Fibroblast of gingiva (primary cell): ENCODE measurements at regions not wholly inside any gene's neighbourhood (a gene's known extent, or its start where the extent isn't known, plus 50 kb on each side); places are given as distances from the start of the nearest gene placed in this dataset.

Experiments used
- DNase-seq: peaks from one replicate; pipeline ENCODE4 v3.0.0-alpha.2; 2011; ENCODE audit warnings: low read depth

DNA sequence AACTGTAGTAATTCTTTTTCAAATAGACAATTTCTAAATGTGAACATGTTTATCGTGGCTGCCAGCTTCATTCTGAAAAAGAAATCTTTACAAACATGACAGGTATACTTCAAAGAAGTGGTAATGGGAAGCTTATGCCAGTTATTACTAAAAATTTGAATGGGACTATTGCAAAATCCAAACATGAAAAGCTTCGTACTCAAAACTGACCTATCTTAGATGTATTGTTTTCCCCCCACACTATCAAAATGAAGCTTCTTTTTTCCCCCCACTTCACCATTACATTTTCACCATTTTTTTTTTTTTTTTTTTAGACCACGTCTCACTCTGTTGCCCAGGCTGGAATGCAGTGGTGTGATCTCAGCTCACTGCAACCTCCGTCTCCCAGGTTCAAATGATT lies 50.4 kb upstream of the SERTAD2 start:
- no peak for DNase-seq

DNA sequence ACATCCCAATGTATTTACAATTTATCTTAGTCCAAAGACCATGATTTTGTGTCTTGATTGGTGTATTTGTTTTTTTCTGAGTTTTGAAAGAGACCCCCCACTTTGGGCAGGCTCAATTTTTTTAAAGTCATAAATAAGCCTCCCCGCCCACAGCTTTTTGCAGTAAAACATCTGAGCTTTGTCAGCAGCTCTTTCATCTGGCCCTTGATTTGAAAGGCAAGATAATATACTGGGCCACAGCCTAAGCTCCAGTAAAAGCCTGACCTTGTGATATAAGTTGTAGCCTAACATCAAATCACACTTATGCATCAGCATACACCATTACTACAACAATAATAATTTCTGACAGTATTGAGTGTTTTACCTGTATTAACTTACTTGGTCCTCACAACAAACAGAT lies 51.3 kb upstream of the SERTAD2 start:
- DNase-seq: no peak

GRCh38 chr2:64707276-64707675 lies 53.6 kb upstream of the SERTAD2 start:
- no peak for DNase-seq

GRCh38 chr2:64708829-64709228 lies 55.1 kb upstream of the SERTAD2 start:
- no peak for DNase-seq

DNA sequence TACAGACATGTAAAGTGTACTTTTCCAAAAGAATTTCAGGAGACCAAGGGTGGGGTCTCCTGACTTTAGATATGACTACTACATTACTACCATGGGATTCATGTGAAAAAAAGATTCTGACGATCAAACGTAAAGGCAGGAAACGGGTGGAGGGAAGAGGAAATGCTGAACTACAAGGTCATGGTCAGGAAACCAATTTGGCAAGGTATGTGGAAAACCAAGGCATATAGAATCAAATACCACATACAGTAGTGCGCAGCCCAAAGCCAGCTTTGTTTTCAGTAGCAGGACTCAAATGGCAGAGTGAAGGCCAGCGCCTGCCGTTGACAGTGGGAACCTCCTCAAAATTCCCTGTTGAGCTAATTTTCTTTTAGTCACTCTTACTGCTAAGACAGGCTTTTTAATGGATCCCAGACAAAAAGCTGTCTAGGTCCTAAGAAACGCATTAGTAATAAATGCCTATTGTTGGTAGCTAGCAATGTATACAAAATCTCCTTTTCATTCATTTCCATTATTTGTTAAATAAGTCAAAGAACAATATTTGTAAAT lies 57.6 kb upstream of the SERTAD2 start:
- DNase-seq: no peak

DNA sequence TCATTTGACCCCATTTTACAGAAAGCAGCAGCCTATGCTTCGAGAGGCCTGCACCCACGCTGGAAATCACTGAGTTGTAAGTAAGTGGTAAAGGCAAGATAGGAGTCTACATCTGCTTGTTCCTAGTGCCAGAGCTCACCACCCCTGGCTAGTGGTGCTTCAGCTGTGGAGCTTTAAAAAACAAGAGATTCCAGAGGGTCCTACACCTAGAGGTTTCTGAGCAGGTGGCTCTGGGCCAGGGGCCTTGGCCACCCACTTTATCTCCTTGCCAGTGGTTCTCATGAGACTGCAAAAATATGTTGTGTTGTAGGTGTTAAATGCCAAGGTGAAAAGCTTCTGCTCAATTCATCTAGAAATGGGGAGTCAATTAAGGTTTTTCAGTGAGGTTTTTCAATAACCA lies 60.0 kb upstream of the SERTAD2 start:
- no peak for DNase-seq

DNA sequence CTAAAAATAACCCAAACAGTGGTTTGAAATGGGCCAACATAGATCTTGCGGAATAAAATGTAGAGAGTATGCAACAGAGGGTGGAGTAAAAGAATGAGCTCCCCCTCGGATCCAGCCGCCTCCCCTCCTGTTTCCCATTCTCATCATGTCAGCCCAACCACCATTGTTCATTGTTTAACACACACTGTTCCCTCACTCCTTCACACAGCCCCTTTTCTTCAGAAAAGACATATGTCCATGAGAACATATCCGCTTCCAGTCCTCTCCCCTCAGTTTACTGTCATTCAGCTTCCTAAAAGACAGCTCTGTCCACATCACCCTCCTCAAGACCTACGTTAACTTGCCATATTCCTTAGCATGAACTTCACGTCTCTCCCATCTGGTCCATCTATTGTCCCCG lies 62.9 kb upstream of the SERTAD2 start:
- no peak for DNase-seq

DNA sequence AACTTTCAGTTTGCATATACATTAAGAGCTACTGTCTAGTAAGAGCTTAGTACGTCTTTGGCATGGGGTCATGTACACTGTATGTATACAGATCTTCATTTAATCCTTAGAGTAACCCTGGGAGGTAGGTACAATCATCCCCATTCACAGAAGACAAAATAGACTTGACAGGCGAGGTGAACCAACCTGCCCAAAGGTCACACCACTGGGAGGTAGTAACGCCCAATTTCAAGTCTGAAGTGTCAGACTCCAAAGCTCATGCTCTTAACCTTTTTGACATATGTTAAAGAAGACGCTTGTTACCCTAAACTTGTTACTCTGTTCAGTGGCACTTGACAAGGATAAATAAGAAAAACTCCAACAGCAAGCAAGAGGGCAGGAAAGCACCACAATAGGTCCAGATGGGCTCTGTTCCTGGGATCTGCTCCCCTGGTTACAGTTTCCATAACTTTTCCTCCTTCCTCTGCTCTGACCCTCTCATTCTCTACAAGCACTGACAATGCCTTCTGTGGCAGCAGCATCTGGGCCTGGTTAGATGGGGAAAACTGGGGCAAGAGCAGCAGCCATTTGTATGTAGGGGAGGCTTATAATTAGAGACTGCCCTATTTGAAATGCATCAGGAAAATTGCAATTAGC lies 64.7 kb upstream of the SERTAD2 start:
- DNase-seq: no peak

- DNase-seq: no peak
Observed at GRCh38 chr2:64720535-64721319, 67.0 kb upstream of the SERTAD2 start.

DNA sequence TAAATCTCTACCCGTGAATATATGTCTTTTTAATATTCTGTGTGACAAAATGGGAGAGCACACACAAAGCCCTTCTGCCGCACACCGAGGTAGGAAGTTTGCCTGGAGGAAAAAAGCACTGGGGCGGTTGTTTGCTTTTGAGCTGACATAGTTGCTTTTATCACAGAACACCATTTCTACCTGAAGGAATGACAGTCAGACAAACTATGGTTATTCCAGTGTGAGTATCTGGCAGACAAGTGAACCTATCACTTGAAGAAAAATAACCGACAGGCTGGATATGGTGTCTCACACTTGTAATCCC lies 67.6 kb upstream of the SERTAD2 start:
- DNase-seq: no peak

DNA sequence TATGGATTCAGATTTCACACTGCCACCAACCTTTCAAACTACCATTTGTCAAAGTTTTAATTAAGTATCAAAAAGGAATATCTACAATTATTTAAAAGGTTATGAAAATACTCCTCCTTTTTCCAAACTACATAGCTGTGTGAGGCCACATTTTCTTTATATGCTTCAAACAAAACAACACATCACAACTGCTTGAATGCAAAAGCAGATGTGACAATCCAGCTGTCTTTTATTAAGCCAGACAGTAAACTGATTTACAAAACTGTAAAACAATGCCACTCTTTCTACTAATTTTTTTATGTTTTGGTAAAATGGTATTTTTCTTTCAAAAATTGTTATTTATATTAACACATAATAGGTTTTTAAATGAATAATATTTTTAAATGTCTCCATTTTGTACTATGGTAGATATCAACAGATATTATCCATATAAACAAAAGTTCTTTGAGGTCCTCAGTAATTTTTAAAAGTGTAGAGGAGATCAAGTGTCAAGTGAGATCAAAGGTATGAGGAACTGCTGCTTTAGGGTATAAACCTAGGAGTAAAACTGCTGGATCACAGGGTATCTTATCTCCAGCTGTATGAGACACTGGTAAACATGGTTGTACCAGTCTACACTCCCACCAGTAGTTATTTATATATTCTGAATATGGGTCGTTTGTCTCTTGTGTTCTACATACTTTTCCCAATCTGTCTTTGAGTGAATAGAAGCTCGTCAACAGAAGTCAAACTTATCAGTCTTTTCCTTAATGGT lies 68.8 kb upstream of the SERTAD2 start:
- DNase-seq: peak; percentile 11

GRCh38 chr2:64727013-64727767 lies 73.5 kb upstream of the SERTAD2 start:
- no peak for DNase-seq

GRCh38 chr2:64727843-64728463 lies 74.2 kb upstream of the SERTAD2 start:
- DNase-seq: no peak

DNA sequence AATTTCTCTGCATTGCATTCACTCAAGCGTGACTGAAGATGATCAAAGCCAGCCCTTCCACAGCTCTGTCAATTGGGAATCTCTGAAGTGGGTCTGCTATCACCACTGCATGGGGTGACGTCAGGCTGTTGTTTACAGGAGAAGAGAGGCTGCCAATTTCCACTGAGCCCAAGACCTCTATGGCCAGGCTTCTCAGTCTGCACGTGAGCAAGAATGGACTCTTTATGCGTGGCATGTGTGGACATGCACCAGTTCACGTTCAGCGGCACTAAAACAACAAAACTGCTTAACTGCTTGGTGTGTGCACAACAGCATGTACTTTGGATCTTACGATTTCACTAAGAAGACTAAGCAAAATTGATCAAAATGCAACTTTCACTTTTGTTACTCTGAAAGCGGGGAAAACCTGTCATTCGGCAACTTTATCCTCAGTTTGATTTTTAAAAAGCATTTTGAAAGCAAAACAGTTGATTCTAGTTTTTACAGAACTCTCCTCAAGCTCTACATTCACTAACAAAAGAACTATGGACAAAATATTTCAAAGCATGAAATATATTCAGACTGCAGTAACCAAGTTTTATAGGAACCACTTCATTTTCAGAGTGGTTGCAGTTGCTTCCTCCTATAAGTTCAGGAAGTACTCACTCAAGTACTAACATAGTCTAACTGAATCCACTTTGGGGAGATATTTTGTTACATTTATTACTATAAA lies 77.0 kb upstream of the SERTAD2 start:
- peak; percentile 77 for DNase-seq

- DNase-seq: no peak
Observed at GRCh38 chr2:64731263-64731643, 77.5 kb upstream of the SERTAD2 start.

DNA sequence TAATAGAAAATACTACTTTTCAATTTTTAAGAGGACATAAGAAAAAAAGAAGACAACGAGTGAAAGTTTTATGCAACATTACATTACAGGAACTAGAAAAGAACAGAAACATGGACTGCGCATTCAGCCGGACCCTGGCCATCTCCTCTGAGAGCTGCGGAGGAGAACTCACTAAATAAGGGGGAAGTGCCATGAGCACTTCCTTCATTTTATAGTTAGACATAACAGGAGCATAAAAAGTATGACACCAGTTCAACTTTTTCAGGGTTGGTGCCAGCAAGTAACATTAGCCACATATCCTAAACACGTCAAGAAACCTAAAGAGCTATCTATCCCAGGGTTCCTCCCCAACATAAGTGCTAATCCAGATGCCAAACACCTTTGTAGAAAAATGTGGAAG lies 78.0 kb upstream of the SERTAD2 start:
- no peak for DNase-seq

DNA sequence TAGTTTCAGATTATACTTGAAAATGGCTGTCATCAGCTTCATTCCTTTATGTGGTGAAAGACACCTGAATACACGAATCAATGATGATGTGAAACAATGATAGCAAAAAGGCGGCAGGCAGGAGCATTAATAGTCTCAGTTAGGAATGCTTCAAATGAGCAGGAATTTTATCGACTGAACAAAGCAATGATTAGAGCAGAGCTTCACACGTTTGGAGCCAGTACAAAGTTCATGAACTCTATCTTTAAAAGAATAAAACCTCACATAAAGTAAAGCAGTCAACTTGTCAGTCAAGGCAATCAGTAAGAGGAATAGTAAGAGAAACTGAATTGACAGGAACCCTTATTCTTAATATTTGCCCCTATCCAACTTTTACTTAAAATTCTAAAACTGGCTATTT lies 78.4 kb upstream of the SERTAD2 start:
- no peak for DNase-seq

- no peak for DNase-seq
Observed at GRCh38 chr2:64735504-64735903, 81.8 kb upstream of the SERTAD2 start.

- no peak for DNase-seq
Observed at GRCh38 chr2:64737547-64737946, 83.8 kb upstream of the SERTAD2 start.

DNA sequence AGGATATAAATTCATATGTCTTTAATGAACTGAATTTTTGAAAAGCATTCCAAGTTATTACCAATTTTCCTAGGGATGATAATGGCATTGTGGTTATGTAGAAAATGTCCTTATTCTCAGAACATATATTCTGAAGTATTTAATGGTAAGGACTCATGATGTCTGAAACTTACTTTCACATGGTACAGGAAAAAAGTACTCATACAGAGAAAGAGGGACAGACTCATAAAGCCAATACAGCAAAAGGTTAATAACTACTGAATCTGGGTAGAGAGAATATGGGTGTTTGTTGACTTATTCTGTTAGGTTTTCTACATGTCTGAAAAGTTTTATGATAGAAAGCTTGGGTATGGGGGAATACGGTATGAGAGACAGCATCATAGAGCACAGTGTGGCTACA lies 84.3 kb upstream of the SERTAD2 start:
- no peak for DNase-seq

GRCh38 chr2:64742678-64743077 lies 89.0 kb upstream of the SERTAD2 start:
- DNase-seq: peak; percentile 55
